CD4-positive, alpha-beta T cell (primary cell): ENCODE measurements at regions not wholly inside any gene's neighbourhood (a gene's known extent, or its start where the extent isn't known, plus 50 kb on each side); places are given as distances from the start of the nearest gene placed in this dataset.
"Not testable (repeated sequence)": the region's sequence is repeated elsewhere in the genome, so short reads cannot be mapped to it uniquely, and the experiment has no call there.

Experiments used
- ATAC-seq: fragments of 200-7000 bp; cut with Tn5 transposase; one replicate; pipeline ENCODE4 v1.10.0; 2022; ENCODE audit warnings: mild to moderate bottlenecking; ENCODE audit not compliant: poor library complexity
- CTCF ChIA-PET: fragments of 350-600 bp; sonication (Branson Sonifier 250); formaldehyde crosslinking; loops from one replicate; lab custom pipeline; 2021; ENCODE audit warnings: antibody characterized with exemption, inconsistent platforms; lab: Charles Lee
- POLR2A ChIA-PET: fragments of 350-600 bp; sonication (Branson Sonifier 250); formaldehyde crosslinking; loops from one replicate; lab custom pipeline; 2021; ENCODE audit warnings: antibody characterized with exemption, inconsistent platforms; lab: Charles Lee
- DNase-seq, 14 experiments: peaks; one replicate each; pipeline ENCODE4 v3.0.0-alpha.2; 2013 to 2020; ENCODE audit warnings: mixed read lengths in 2 of 14
- H3K27ac ChIP-seq, 2 donors: one replicate each; pipeline versions ENCODE4 v1.5.1 to v1.7.0; 2013; ENCODE audit warnings: low read length in 2 of 2, low read depth in 1 of 2, mild to moderate bottlenecking in 1 of 2
- H3K27me3 ChIP-seq, 2 experiments: 1 replicate in 1 of 2; 2 replicates in 1 of 2; pipeline versions ENCODE4 v1.6.1 to v1.7.0; 2013; ENCODE audit warnings: low read length in 2 of 2, control low read depth in 1 of 2, mild to moderate bottlenecking in 1 of 2, moderate library complexity in 1 of 2; ENCODE audit not compliant: insufficient read depth in 2 of 2, control insufficient read depth in 1 of 2
- H3K36me3 ChIP-seq: one replicate; pipeline ENCODE4 v1.6.1; 2013; ENCODE audit warnings: low read length, control low read depth; ENCODE audit not compliant: insufficient read depth
- H3K4me1 ChIP-seq: one replicate; pipeline ENCODE4 v1.6.1; 2013; ENCODE audit warnings: low read length, control low read depth; ENCODE audit not compliant: insufficient read depth
- H3K4me3 ChIP-seq: one replicate; pipeline ENCODE4 v1.5.1; 2013; ENCODE audit warnings: mild to moderate bottlenecking, low read length, moderate library complexity
- H3K9me3 ChIP-seq, 2 experiments: 1 replicate in 1 of 2; 2 replicates in 1 of 2; pipeline versions ENCODE4 v1.6.1 to v1.7.0; 2013; ENCODE audit warnings: low read length in 2 of 2, mild to moderate bottlenecking in 2 of 2, control low read depth in 1 of 2, moderate library complexity in 1 of 2; ENCODE audit not compliant: control insufficient read depth in 1 of 2, insufficient read depth in 1 of 2
- H3K27ac Mint-ChIP-seq: one replicate; pipeline ENCODE4 v1.8.0; 2020; ENCODE audit warnings: mixed read lengths
- H3K27me3 Mint-ChIP-seq: one replicate; pipeline ENCODE4 v1.8.0; 2021; ENCODE audit warnings: mixed read lengths
- H3K36me3 Mint-ChIP-seq: one replicate; pipeline ENCODE4 v1.8.0; 2021; ENCODE audit warnings: low read depth, mixed read lengths
- H3K4me1 Mint-ChIP-seq: one replicate; pipeline ENCODE4 v1.8.0; 2021; ENCODE audit warnings: low read depth, mixed read lengths
- H3K4me3 Mint-ChIP-seq: one replicate; pipeline ENCODE4 v1.8.0; 2020; ENCODE audit warnings: mild to moderate bottlenecking, mixed read lengths
- H3K9me3 Mint-ChIP-seq: one replicate; pipeline ENCODE4 v1.8.0; 2020; ENCODE audit warnings: mixed read lengths
- intact Hi-C, 2 experiments: fragments of 100-400 bp; cut with DNase I in 1 of 2; cut with micrococcal nuclease in 1 of 2; formaldehyde crosslinking; loops; one replicate each; pipeline versions ENCODE4 v1.15.1 to v1.9.0; 2023 to 2025; cut with DNase I, micrococcal nuclease
- TF ChIP-seq, protein P1 (sequence below): fragments of 200-600 bp; IDR thresholded peaks from one replicate; pipeline ENCODE4 v1.8.0; 2022; ENCODE audit warnings: antibody characterized with exemption, mild to moderate bottlenecking

DNA sequence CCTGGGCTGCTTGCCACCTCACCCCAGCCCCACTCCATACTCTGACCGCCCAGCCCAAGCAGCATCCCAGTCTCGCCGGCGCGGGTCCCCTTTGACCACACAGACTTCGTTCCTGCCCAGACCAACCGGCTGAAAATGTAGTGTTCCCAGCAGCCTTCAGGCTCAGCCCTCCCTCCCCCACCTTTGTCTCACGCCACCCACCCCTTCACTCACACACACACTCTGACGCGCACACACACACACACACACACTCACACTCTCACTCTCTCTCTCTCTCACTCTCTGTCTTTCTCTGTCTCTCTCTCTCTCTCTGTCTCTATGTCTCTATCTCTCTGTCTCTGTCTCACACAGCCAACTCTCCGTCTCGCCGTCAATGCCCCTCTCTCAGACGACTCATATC, 61.0 kb upstream of the FCGR2A start:
- ATAC-seq, POLR2A ChIA-PET, H3K4me3 Mint-ChIP-seq, intact Hi-C loops, H3K36me3 ChIP-seq, H3K27ac ChIP-seq, DNase-seq, H3K4me3 ChIP-seq, CTCF ChIA-PET, H3K27ac Mint-ChIP-seq, H3K36me3 Mint-ChIP-seq, H3K4me1 Mint-ChIP-seq, H3K9me3 Mint-ChIP-seq: not testable (repeated sequence)
- H3K4me1 ChIP-seq, result peaks cover 12% of the 10 kb centered on the region
- peaks cover 13% of the 10 kb centered on the region for H3K27me3 Mint-ChIP-seq
- peaks cover 7 to 13% of the 10 kb centered on the region in 2 experiments for H3K27me3 ChIP-seq
- H3K9me3 ChIP-seq, result peaks cover 0 to 12% of the 10 kb centered on the region in 2 experiments

DNA sequence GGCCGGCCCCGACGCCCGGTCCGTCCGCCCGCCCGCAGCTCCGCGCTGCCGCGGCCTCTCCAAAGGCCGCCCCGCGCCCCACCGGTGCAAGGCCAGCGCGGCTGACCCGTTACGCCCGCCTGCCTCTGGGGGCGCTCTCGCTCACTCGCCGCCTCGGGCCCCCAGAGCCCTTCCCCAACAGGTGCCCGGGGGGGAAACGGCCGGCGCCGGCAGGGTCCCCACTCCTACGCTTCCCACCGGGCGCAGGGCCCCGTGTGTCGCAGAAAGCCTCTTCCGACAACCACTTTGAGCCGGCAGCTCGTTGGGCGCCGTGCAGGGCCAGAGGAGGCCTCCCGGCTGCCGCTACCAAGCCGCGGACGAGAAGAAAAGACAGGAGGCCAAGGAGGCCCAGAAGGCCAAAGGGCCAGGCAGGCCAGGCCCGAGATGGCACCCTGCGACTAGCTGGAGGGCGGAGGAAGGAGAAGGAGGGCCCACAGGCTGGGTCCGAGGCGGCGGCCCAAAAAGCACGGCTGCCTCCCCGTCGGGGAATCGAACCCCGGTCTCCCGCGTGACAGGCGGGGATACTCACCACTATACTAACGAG, 64.9 kb upstream of the FCGR2A start:
- DNase-seq (peak in 13 of 14 experiments; percentile 16 to 71 (median 41)), ATAC-seq (peak; percentile 51)
- intact Hi-C loops, result no loop called here
- H3K36me3 ChIP-seq, result no peaks in the 10 kb centered on the region
- Mint-ChIP-seq H3K36me3 (no peaks in the 10 kb centered on the region), H3K27ac (no peak overlapping the region), H3K27me3 (peaks cover 51% of the 10 kb centered on the region), H3K4me1 (peaks cover 12% of the 10 kb centered on the region), H3K9me3 (no peaks in the 10 kb centered on the region), H3K4me3 (peak overlapping the region; percentile 73)
- peaks cover 0 to 12% of the 10 kb centered on the region in 2 experiments for H3K9me3 ChIP-seq
- H3K27me3 ChIP-seq, result peaks cover 21 to 26% of the 10 kb centered on the region in 2 experiments
- ChIA-PET POLR2A (no interaction called here), CTCF (interaction anchor here (0.7 kb wide), 1 partner anchor 40 kb away, joined by 3 read pairs; no protein-coding TSS in a partner anchor)
- H3K27ac ChIP-seq, result no peak overlapping the region
- TF ChIP-seq, protein P1, sequence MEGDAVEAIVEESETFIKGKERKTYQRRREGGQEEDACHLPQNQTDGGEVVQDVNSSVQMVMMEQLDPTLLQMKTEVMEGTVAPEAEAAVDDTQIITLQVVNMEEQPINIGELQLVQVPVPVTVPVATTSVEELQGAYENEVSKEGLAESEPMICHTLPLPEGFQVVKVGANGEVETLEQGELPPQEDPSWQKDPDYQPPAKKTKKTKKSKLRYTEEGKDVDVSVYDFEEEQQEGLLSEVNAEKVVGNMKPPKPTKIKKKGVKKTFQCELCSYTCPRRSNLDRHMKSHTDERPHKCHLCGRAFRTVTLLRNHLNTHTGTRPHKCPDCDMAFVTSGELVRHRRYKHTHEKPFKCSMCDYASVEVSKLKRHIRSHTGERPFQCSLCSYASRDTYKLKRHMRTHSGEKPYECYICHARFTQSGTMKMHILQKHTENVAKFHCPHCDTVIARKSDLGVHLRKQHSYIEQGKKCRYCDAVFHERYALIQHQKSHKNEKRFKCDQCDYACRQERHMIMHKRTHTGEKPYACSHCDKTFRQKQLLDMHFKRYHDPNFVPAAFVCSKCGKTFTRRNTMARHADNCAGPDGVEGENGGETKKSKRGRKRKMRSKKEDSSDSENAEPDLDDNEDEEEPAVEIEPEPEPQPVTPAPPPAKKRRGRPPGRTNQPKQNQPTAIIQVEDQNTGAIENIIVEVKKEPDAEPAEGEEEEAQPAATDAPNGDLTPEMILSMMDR, result peak; percentile 42
- H3K4me3 ChIP-seq, result peak overlapping the region; percentile 69
- peaks cover 12% of the 10 kb centered on the region for H3K4me1 ChIP-seq

DNA sequence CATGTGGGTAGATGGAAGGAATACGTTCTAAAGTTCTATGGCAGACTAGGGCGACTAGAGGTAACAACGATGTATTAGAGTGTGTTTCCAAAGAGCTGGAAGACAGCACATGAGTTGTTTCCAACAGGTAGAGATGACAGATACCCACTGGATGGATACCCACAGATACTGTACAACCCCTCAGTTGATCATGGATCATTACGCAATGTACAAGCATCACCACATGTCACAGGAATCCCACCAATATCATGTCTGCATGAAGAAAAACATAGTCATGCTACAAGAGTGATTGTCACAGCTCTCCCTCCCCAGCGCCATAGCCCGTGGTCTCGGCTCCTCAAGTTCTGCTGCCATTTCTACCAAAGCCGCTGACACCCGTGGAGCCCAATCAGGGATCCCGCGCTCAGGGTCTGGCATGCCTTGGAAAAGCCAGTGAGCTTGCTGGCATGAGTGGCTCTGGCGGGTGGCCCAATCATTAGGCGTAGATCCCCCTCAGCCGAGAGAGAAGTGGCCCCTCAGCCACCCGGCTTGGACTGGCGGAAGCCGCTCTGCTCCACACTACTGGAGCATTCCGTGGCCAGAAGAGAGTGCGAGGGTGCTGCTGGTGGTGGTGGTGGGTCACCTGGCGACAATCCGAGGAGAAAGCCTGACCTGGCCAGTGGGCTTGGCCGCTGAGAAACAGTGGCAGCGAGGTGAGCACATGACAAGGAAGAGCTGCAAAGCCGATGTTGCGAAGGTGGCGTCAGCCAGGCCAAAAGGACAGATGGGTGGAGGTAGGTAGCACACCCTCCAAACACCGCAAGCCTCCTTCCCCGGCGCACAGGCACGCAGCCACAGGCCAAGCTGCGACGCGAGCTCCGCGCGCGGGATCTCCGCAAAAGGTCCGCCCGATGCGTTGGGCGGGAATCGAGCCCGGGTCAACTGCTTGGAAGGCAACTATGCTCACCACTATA, 65.7 kb upstream of the FCGR2A start:
- peaks cover 17 to 26% of the 10 kb centered on the region in 2 experiments for H3K27me3 ChIP-seq
- ChIA-PET CTCF (interaction anchor here (0.7 kb wide), 1 partner anchor 40 kb away, joined by 3 read pairs; no protein-coding TSS in a partner anchor), POLR2A (no interaction called here)
- Mint-ChIP-seq H3K4me1 (peaks cover 12% of the 10 kb centered on the region), H3K9me3 (no peaks in the 10 kb centered on the region), H3K27me3 (peaks cover 58% of the 10 kb centered on the region), H3K36me3 (no peaks in the 10 kb centered on the region), H3K4me3 (peak overlapping the region; percentile 73), H3K27ac (no peak overlapping the region)
- TF ChIP-seq, protein P1, result no peak
- peaks cover 0 to 8% of the 10 kb centered on the region in 2 experiments for H3K9me3 ChIP-seq
- ATAC-seq (no peak), DNase-seq (peak in 3 of 14 experiments; percentile 4 to 29 (median 21))
- H3K4me3 ChIP-seq, result peak overlapping the region; percentile 42
- H3K36me3 ChIP-seq, result no peaks in the 10 kb centered on the region
- H3K4me1 ChIP-seq, result peaks cover 12% of the 10 kb centered on the region
- intact Hi-C loops, result no loop called here
- no peak overlapping the region for H3K27ac ChIP-seq

DNA sequence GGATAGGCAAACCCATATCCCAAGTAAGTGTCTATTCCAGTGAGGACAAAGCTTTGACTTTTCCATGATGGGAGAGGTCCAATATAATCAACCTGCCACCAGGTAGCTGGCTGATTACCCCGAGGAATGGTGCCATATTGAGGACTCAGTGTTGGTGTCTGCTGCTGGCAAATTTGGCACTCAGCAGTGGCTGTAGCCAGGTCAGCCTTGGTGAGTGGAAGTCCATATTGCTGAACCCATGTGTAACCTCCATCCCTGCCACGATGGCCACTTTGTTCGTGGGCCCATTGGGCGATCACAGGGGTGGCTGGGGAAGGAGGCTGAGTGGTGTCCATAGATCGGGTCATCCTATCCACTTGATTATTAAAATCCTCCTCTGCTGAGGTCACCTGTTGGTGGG, 65.5 kb upstream of the CFAP126 start:
- not testable (repeated sequence) for H3K4me3 Mint-ChIP-seq, ATAC-seq

More for the DNA sequence above, 65.5 kb upstream of the CFAP126 start:
- intact Hi-C loops, H3K27ac Mint-ChIP-seq, CTCF ChIA-PET, H3K36me3 Mint-ChIP-seq, H3K36me3 ChIP-seq, POLR2A ChIA-PET, H3K4me1 Mint-ChIP-seq, H3K27ac ChIP-seq, H3K4me1 ChIP-seq, H3K9me3 Mint-ChIP-seq, H3K4me3 ChIP-seq, DNase-seq, H3K9me3 ChIP-seq: not testable (repeated sequence)
- H3K27me3 Mint-ChIP-seq, result peaks cover 91% of the 10 kb centered on the region
- peaks cover 5 to 19% of the 10 kb centered on the region in 2 experiments for H3K27me3 ChIP-seq
